Smooth muscle cell of the brain vasculature (primary cell): ENCODE measurements at regions not wholly inside any gene's neighbourhood (a gene's known extent, or its start where the extent isn't known, plus 50 kb on each side); places are given as distances from the start of the nearest gene placed in this dataset.
"Not testable (repeated sequence)": the region's sequence is repeated elsewhere in the genome, so short reads cannot be mapped to it uniquely, and the experiment has no call there.

Experiments
- DNase-seq: peaks from one replicate; pipeline ENCODE4 v3.0.0-alpha.2; 2012; ENCODE audit warnings: low read depth, low spot score

DNA sequence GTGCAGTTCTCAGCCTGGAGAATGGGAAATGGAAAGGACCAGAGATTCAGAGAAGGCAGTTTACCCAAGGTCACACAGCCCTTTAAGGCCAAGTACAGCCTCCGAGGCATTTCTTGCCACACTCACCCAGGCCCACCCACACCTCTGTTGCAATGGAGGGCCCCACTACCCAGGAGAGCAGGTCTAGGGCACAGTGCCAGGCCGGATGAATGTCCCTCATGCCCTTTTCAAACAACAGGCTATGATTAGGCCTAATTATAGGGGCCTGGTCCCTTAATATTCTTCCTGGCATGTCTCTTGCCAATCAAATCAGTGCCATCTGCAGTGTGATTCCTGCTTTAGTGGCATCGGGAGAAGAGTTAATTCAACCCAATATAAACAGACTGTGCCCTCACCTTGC is 195.3 kb downstream of the KLRB1 start:
- DNase-seq = not testable (repeated sequence)

DNA sequence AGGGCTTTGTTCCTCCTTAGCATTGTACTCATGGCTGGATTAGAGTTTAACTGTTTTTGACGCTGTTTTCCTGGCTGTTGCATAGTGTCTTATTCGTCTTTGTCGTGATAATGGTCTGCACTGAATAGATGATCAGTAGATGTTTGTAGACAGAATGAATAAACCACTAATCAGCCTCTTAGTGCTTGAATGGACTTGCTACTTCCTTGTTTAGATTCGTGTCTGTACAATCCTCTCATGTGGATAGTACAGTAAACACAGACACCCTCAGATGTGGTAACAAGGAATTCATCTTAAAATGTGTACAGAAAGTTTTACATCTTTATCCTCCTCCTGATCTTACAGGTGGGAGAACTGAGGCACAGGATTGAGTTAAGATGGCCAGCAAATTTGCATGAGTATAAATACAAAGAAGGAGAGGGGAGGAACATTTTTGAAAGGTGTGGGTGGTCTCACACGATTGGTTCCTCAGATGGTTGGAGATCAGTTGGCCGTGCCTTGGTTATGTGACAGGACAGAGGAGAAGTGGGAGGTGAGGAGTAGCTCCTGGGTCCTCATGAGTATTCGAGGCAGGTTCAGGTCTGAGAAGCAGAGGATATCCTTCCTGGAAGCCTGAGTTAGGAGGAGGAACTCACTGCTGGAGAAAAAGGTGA is 196.0 kb downstream of the KLRB1 start:
- DNase-seq = not testable (repeated sequence)

- not testable (repeated sequence) for DNase-seq
Measured at GRCh38 chr12:9407425-9407748, 199.2 kb upstream of the PZP start.

DNA sequence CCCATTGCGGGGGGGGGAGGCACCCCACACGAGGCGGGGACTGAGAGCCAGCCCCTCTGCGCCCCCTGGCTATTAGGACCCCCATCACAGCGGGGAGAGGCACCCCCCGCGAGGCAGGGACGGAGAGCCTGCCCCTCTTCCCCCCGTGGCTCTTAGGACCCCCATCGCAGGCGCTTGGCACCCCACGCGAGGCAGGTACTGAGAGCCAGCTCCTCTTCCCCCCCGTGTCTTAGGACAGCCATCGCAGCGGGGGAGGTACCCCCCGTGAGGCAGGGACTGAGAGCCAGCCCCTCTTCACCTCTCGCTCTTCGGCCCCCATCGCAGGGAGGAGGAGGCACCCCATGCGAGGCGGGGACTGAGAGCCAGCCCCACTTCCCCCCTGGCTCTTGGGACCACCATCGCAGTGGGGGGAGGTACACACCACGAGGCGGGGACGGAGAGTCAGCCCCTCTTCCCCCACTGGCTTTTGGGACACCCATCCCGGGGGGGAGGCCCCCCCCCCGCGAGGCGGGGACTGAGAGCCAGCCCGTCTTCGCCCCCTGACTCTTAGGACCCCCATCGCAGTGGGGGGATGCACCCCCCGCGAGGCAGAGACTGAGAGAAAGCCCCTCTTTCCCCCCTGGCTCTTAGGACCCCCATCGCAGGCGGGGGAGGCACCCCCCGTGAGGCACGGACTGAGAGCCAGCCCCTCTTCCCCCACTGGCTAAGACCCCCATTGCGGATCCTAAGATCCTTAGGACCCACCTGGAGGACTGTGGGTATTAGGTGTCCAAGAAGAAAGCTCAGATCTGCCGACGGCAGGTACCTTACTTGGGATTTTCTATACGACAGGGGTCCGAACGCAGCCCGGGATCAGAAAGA is 198.6 kb upstream of the PZP start:
- no peak for DNase-seq

GRCh38 chr12:9405886-9406563 is 197.8 kb upstream of the PZP start:
- no peak for DNase-seq

- DNase-seq = no peak
Measured at GRCh38 chr12:9404469-9405260, 196.5 kb upstream of the PZP start.

GRCh38 chr12:9404031-9404430 is 195.8 kb upstream of the PZP start:
- no peak for DNase-seq

DNA sequence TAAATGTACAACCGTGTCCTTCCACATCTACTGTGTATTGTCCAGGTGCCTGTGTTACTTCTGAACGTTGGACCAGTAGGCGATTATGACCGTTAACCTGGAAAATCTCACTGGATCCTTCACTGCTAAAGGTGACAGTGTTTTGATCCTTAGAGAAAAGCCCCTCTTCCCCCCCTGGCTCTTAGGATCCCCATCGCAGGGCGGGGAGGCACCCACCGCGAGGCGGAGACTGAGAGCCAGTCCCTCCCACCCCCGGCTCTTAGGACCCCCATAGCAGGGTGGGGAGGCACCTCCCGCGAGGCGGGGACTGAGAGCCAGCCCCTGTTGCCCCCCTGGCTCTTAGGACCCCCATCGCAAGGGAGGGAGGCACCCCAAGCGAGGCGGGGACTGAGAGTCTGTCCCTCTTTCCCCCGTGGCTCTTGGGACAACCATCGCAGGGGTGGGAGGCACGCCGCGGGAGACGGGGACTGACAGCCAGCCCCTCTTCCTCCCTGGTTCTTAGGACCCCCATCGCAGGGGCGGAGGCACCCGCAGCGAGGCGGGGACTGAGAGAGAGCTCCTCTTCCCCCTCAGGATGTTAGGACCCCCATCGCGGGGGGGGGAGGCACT is 194.3 kb upstream of the PZP start:
- not testable (repeated sequence) for DNase-seq

GRCh38 chr12:9396367-9396766 is 188.2 kb upstream of the PZP start:
- DNase-seq = not testable (repeated sequence)

DNA sequence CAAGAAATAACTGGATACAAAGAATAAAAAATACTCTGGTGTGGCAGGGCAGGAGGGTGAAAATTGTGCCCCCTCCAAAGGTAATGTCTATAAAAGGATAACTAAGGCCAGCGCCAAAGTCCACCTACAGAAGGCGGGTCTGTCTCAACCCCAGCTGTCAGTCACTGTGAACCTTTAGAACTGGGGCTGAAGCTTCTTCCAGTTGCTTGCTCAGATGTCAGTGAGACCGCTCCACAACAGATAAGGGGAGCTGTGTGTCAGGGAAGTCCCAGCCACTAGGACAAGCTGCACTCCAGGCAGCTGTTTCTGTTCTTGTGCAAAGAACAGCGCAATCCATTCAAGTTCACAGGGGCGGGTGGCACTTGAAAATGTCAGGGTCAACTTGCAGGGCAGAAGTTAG is 187.0 kb upstream of the PZP start:
- not testable (repeated sequence) for DNase-seq

- no peak for DNase-seq
Measured at GRCh38 chr12:9392842-9393241, 184.6 kb upstream of the PZP start.

DNA sequence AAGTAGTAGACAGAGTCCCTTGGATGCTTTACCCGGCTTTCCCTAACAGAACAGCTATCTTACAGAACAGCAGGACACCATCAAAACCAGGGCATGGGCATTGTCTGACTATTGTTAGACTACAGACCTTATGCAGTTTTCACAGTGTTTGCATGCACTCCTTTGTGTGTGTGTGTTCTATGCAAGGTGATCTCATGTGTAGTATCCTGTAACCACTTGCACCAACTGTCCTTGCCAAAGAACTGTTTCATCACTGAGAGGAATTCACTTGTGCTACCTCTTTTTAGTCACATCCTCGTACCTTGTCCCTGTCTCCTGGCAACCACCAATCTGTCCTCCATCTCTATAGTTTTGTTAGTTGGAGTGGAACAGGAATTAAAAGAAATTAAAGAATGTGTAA is 183.6 kb upstream of the PZP start:
- DNase-seq = no peak

GRCh38 chr12:9390761-9391160 is 182.6 kb upstream of the PZP start:
- DNase-seq = no peak

DNA sequence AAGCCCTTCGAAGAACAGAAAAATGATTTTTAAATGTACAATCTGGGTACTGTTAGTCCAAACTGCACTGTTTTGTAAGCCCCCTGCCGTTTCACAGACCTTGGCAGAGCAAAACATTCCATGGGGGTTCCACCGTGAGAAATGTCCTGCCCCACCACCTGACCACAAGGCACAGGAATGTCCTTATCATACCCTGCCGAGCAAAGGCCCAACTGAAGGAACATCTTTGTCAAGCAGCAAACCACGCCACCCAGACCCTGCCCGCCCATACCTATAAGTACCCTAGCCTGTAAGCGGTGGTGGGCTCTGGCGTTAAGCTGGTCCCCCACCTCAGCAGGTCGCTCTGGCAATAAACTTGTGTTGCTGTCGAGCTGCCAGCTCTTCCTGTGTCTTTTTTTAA is 181.6 kb upstream of the PZP start:
- DNase-seq = no peak

GRCh38 chr12:9388379-9388778 is 180.2 kb upstream of the PZP start:
- DNase-seq = no peak

DNA sequence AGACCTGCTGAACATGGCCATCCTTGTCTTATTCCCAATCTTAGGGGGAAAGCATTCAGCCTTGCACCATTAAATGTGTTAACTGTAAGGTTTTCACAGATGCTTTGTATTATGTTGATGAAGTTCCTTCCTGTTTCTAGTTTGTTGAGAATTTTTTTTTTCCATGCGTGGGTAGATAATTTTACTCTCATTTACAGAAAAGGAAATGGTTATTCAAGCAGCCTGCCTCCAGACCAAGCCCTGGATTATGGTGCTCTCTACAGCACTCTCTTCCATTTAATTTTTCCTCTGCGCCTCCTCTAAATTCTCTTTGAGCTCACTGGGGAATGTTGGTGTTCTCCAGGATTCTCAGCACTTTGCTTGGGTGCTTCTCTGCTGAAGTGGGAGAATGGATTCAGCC is 179.3 kb upstream of the PZP start:
- no peak for DNase-seq

GRCh38 chr12:9383585-9383984 is 175.4 kb upstream of the PZP start:
- no peak for DNase-seq

GRCh38 chr12:9381619-9382018 is 173.4 kb upstream of the PZP start:
- no peak for DNase-seq

DNA sequence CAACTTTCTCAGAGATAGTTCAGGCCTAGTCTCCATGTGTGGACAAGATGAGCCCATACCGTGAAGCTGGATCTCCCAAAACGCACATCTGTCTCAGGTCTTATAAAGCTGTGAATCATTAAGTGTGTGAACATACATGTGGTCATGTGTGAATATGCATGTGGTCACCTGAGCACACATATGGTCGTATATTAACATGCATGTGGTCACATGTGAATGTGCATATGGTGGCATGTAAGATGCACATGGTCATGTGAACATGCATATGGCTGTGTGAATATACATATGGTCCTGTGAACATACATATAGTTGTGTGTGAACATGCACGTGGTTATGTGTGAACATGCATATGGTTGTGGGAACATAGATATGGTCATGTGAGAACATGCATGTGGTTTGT is 172.5 kb upstream of the PZP start:
- no peak for DNase-seq

GRCh38 chr12:9379023-9379742 is 171.0 kb upstream of the PZP start:
- DNase-seq = no peak

- no peak for DNase-seq
Measured at GRCh38 chr12:9378430-9378835, 170.2 kb upstream of the PZP start.
